BLaER1 treated with 17β-estradiol and CSF1 and Interleukin-3, amounts not matched to agents 10 nM and 100 nM (cell line): ENCODE measurements at regions not wholly inside any gene's neighbourhood (a gene's known extent, or its start where the extent isn't known, plus 50 kb on each side); places are given as distances from the start of the nearest gene placed in this dataset.

ENCODE experiments used
- H3K27ac ChIP-seq, 11 experiments: shearing (Covaris generic); formaldehyde crosslinking; 2 replicates each; pipeline ENCODE4 v1.8.1; 2022
- H3K27me3 ChIP-seq, 11 experiments: shearing (Covaris generic); formaldehyde crosslinking; 2 replicates each; pipeline ENCODE4 v1.8.1; 2022
- H3K36me3 ChIP-seq, 11 experiments: shearing (Covaris generic); formaldehyde crosslinking; 2 replicates each; pipeline ENCODE4 v1.8.1; 2022
- H3K4me1 ChIP-seq, 10 experiments: shearing (Covaris generic); formaldehyde crosslinking; 2 replicates each; pipeline ENCODE4 v1.8.1; 2022
- H3K4me2 ChIP-seq, 11 experiments: shearing (Covaris generic); formaldehyde crosslinking; 2 replicates each; pipeline ENCODE4 v1.8.1; 2022
- H3K4me3 ChIP-seq, 10 experiments: shearing (Covaris generic); formaldehyde crosslinking; 2 replicates each; pipeline ENCODE4 v1.8.1; 2022
- H3K9ac ChIP-seq, 11 experiments: shearing (Covaris generic); formaldehyde crosslinking; 2 replicates each; pipeline ENCODE4 v1.8.1; 2022
- H3K9me3 ChIP-seq, 11 experiments: shearing (Covaris generic); formaldehyde crosslinking; replicated peaks in 1 of 11; 2 replicates each; pipeline ENCODE4 v1.8.1; 2022
- H4K20me1 ChIP-seq, 11 experiments: shearing (Covaris generic); formaldehyde crosslinking; 2 replicates each; pipeline ENCODE4 v1.8.1; 2022
- Cebpa-rat ChIP-seq, 11 experiments: shearing (Covaris generic); IDR thresholded peaks; 2 replicates each; pipeline ENCODE4 v1.8.1; 2022

DNA sequence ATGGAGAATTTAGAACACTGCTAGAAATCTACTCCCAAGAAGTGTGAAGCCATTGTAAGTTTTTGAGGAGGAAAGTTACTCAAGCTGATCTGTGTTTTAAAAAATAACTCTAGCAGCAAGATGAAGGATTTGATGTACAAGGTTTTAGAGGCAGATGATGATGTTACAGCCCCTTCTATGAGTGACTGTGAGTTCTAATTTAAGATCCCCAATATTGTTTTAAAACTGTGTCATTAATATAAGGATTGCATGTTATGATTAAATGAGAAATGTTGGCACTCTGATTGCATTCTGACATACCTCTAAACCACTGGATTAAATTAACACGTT lies 293.5 kb downstream of the ADGB start:
- Histone ChIP-seq H3K4me2 (peak overlapping the region in 8 of 11 experiments; percentile 24 to 76 (median 55); a peak in 15 of 22 replicates), H3K27ac (peak overlapping the region in 9 of 11 experiments; percentile 10 to 83 (median 63); a peak in 17 of 22 replicates), H3K9ac (peak overlapping the region in 3 of 11 experiments; percentile 2 to 47 (median 42); a peak in 4 of 22 replicates), H3K9me3 (no peaks in the 10 kb centered on the region), H3K4me3 (no peak overlapping the region), H3K4me1 (peaks cover 0 to 41% (median 14%) of the 10 kb centered on the region in 10 experiments; a peak in 14 of 20 replicates), H3K27me3 (no peaks in the 10 kb centered on the region), H3K36me3 (no peaks in the 10 kb centered on the region), H4K20me1 (no peaks in the 10 kb centered on the region)
- TF ChIP-seq Cebpa-rat (IDR thresholded peaks at IDR 0.05): no peak

- Histone ChIP-seq H3K9ac (peak overlapping the region in 2 of 11 experiments; percentile 42 to 47; a peak in 3 of 22 replicates), H3K36me3 (no peaks in the 10 kb centered on the region), H3K4me1 (peaks cover 0 to 37% (median 14%) of the 10 kb centered on the region in 10 experiments; a peak in 14 of 20 replicates), H3K4me2 (peak overlapping the region in 8 of 11 experiments; percentile 24 to 76 (median 55); a peak in 16 of 22 replicates), H3K27me3 (no peaks in the 10 kb centered on the region), H3K9me3 (no peaks in the 10 kb centered on the region), H4K20me1 (no peaks in the 10 kb centered on the region), H3K27ac (peak overlapping the region in 9 of 11 experiments; percentile 10 to 83 (median 63); a peak in 16 of 22 replicates), H3K4me3 (no peak overlapping the region)
- no peak for TF ChIP-seq Cebpa-rat (IDR thresholded peaks at IDR 0.05)
Observed at GRCh38 chr6:146892613-146893401, 294.0 kb downstream of the ADGB start.

- no peak overlapping the region for H3K27ac ChIP-seq
- H3K9me3 ChIP-seq: no peaks in the 10 kb centered on the region
- no peak overlapping the region for H3K4me3 ChIP-seq
- no peak for TF ChIP-seq Cebpa-rat (IDR thresholded peaks at IDR 0.05)
- no peak overlapping the region for H3K9ac ChIP-seq
- H3K4me2 ChIP-seq: peak overlapping the region in 2 of 11 experiments; percentile 20 to 38; a peak in 2 of 22 replicates
- no peaks in the 10 kb centered on the region for H3K27me3 ChIP-seq
- H3K36me3 ChIP-seq: no peaks in the 10 kb centered on the region
- peaks cover 0 to 37% (median 14%) of the 10 kb centered on the region in 10 experiments; a peak in 14 of 20 replicates for H3K4me1 ChIP-seq
- H4K20me1 ChIP-seq: no peaks in the 10 kb centered on the region
Observed at GRCh38 chr6:146893690-146894089, 294.9 kb downstream of the ADGB start.

DNA sequence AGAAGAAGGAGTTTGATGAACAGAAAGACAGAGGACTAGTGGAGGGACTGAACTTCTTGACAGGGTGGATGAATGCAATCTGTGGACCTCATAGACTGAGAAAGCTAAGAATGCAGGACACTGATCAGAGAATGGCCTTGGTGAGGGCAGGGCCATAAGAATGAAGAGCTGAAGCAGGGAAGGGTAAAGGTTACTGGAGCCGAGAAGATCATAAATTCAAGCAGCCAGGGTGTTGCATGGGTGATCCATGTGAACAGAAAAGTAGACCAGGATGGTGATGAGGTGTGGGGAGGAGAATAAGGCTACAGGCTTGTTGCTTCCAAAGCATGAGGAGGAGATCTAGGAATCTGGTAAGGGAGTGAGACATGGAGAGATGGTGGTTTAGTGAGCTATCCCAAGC lies 295.9 kb downstream of the ADGB start:
- Histone ChIP-seq H4K20me1 (no peaks in the 10 kb centered on the region), H3K27me3 (no peaks in the 10 kb centered on the region), H3K9ac (no peak overlapping the region), H3K4me2 (0 out of 22 replicates have a peak overlapping the region, but pooled peaks of 1 of the 11 experiments have one; percentile 38), H3K36me3 (no peaks in the 10 kb centered on the region), H3K9me3 (no peaks in the 10 kb centered on the region), H3K4me1 (peaks cover 0 to 37% (median 14%) of the 10 kb centered on the region in 10 experiments; a peak in 14 of 20 replicates), H3K27ac (no peak overlapping the region), H3K4me3 (no peak overlapping the region)
- no peak for TF ChIP-seq Cebpa-rat (IDR thresholded peaks at IDR 0.05)

GRCh38 chr6:146895101-146895771 lies 296.5 kb downstream of the ADGB start:
- H3K27ac ChIP-seq: no peak overlapping the region
- no peaks in the 10 kb centered on the region for H3K27me3 ChIP-seq
- H3K4me1 ChIP-seq: peaks cover 0 to 37% (median 14%) of the 10 kb centered on the region in 10 experiments; a peak in 14 of 20 replicates
- H3K4me2 ChIP-seq: no peak overlapping the region
- no peaks in the 10 kb centered on the region for H3K36me3 ChIP-seq
- H4K20me1 ChIP-seq: no peaks in the 10 kb centered on the region
- H3K4me3 ChIP-seq: no peak overlapping the region
- H3K9me3 ChIP-seq: no peaks in the 10 kb centered on the region
- TF ChIP-seq Cebpa-rat (IDR thresholded peaks at IDR 0.05): no peak
- no peak overlapping the region for H3K9ac ChIP-seq

GRCh38 chr6:146895772-146896061 lies 296.9 kb downstream of the ADGB start:
- H3K4me1 ChIP-seq: peaks cover 0 to 34% (median 14%) of the 10 kb centered on the region in 10 experiments; a peak in 14 of 20 replicates
- no peak overlapping the region for H3K4me2 ChIP-seq
- H3K9ac ChIP-seq: no peak overlapping the region
- H3K36me3 ChIP-seq: no peaks in the 10 kb centered on the region
- H3K4me3 ChIP-seq: no peak overlapping the region
- no peak overlapping the region for H3K27ac ChIP-seq
- H3K27me3 ChIP-seq: no peaks in the 10 kb centered on the region
- no peak for TF ChIP-seq Cebpa-rat (IDR thresholded peaks at IDR 0.05)
- no peaks in the 10 kb centered on the region for H3K9me3 ChIP-seq
- H4K20me1 ChIP-seq: no peaks in the 10 kb centered on the region

GRCh38 chr6:146896062-146896813 lies 297.5 kb downstream of the ADGB start:
- no peaks in the 10 kb centered on the region for H4K20me1 ChIP-seq
- H3K9ac ChIP-seq: no peak overlapping the region
- H3K36me3 ChIP-seq: no peaks in the 10 kb centered on the region
- H3K27ac ChIP-seq: no peak overlapping the region
- no peak overlapping the region for H3K4me3 ChIP-seq
- no peaks in the 10 kb centered on the region for H3K27me3 ChIP-seq
- no peak overlapping the region for H3K4me2 ChIP-seq
- no peak for TF ChIP-seq Cebpa-rat (IDR thresholded peaks at IDR 0.05)
- no peaks in the 10 kb centered on the region for H3K9me3 ChIP-seq
- peaks cover 0 to 29% (median 14%) of the 10 kb centered on the region in 10 experiments; a peak in 14 of 20 replicates for H3K4me1 ChIP-seq

GRCh38 chr6:146896960-146897701 lies 298.4 kb downstream of the ADGB start:
- no peaks in the 10 kb centered on the region for H3K27me3 ChIP-seq
- H3K36me3 ChIP-seq: no peaks in the 10 kb centered on the region
- H3K27ac ChIP-seq: no peak overlapping the region
- no peak overlapping the region for H3K4me2 ChIP-seq
- H3K4me3 ChIP-seq: no peak overlapping the region
- H3K4me1 ChIP-seq: peaks cover 0 to 20% (median 9%) of the 10 kb centered on the region in 10 experiments; a peak in 14 of 20 replicates
- no peak overlapping the region for H3K9ac ChIP-seq
- no peak for TF ChIP-seq Cebpa-rat (IDR thresholded peaks at IDR 0.05)
- no peaks in the 10 kb centered on the region for H3K9me3 ChIP-seq
- no peaks in the 10 kb centered on the region for H4K20me1 ChIP-seq
